Cerebellar cortex (tissue), 1 donor: ENCODE measurements at regions not wholly inside any gene's neighbourhood (a gene's known extent, or its start where the extent isn't known, plus 50 kb on each side); places are given as distances from the start of the nearest gene placed in this dataset.

Experiments used
- DNase-seq: peaks from one replicate; pipeline ENCODE4 v3.0.0-alpha.2; 2015; ENCODE audit warnings: low spot score

DNA sequence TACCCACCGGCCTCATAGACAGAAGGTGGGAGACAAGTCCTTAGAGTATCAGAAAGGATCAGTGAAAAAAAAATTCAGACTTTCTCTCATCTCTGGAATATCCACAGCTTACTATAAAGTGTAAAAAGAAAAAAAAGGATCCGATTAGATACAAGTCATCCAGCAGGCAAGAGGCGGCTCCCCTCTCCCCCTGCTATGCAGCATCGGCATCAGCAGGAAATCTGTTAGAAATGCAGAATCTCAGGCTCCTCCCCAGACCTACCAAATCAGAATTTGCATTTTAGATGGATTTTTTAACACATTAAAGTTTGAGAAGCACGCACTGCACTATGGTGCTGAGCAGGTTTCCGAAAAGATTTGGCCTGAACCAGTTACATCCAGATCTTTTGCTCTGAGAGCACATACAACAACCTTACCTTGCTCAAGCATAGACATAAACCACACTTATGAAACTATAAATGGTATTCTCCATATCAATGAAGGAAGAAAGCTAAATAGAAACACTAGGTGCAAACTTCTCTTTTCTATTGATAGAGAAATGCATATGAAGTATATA, 117.0 kb upstream of the POU3F2 start:
- DNase-seq = no peak

DNA sequence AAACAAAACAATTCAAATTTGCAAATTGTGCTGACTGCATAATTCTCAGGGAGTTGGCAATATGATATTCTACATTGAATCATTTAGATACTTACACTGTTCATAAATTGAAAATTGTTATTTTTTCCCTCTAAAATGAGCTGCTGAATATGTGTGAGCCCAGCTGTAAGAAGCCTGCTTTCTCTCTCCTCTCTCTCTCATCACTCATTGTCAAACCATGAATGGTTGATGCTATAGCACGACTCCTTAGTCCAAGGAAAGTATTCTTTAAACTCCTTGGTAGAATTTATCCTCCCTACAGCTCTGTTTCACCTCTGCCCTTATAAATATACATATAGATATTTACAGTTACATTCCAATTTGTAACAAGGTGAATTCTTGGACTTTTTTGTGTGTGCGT, 116.4 kb upstream of the POU3F2 start:
- DNase-seq = no peak

DNA sequence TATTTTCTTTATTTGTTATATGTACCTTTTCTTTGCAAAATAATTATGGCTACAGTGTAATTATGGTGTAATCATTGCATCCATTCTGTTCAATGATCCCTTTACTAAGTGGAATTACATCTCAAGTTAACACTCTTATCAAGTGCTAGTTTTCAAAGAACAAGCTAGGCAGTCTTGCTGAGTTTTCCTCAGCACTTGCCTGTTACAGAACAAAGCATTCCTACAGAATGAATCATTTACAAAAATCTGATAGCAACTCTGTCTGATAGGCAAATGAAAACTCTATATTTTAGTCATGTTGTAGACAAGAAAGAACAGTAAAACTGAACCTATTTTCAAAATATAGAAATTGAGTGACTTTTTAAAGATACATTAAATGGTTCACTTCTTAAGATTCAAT, 109.8 kb upstream of the POU3F2 start:
- DNase-seq = no peak

DNA sequence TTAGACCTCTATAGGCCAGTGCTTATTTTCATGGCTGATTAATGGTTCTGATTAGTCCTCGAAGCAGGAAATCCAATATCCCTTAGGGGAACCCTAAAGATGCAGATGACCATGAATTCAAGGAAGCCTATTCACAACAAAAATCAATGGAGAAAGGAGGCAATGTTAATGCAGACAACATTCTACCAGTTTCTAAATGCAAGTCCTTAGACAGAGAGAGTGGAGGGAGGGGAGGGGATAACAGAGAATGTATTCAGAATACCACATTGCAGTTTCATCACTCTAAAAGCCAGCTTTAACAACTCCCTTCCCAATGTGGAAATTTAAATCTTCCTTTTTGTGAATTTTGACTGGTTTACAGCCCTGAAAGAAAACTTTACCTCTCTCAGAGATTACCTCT, 87.1 kb upstream of the POU3F2 start:
- no peak for DNase-seq

DNA sequence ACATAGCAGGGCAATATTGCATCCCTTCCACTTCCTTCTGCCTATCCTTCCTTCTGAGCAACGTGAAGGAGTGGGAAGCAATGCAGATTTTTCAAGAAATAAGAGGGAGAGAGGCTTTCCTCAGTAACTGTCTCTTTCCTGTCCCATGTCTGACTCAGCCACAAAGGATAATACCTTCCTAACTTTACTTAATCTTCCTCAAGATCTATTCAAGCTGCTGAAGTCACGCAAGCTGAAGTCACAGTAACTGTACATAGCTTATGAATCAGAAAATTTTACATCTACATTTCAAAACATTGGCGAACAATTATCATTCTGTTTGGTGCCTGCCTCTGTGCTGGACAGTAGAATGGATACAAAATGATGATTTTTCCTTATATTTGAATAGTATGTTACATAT, 86.4 kb upstream of the POU3F2 start:
- DNase-seq = no peak

DNA sequence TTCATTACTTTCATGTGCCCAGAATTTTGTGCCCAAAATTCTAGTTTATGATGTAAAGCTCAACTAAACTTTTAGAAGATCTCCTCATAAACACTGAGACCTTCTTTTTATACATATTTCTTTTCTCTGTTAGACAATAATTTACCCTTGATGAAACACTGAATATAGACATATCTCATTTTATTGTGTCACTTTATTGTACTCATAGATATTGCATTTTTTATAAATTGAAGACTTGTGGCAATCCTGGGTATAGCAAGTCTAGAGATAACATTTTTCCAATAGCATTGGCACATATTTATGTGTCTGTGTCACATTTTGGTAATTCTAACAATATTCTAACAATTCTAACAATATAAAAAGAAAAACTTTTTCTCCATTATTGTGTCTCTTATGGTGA, 74.9 kb upstream of the POU3F2 start:
- DNase-seq = no peak

DNA sequence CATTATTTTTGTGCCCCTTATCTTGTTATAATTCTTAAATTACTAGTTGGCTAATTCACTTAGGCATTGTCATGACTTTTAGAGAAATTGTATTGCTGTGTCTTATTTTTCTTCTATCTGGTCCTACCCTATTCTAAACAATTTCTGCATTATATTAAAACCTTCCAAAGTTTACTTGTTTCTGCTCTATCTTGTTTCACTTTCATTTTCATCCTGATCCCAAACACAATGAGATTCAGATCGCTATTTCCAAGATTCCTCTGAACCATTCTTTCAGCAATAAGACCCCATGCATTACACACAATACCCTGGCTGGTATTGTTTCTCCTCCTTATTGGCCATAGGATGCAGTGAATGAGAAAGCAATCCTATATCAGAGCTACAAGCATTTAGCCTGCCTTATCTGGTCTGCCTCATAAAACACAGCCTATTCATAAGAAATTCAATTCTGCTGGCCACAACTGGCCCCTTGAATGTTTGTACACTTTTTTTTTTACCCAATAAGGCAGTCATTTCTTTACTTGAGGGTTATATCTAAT, 69.9 kb upstream of the POU3F2 start:
- DNase-seq = no peak

DNA sequence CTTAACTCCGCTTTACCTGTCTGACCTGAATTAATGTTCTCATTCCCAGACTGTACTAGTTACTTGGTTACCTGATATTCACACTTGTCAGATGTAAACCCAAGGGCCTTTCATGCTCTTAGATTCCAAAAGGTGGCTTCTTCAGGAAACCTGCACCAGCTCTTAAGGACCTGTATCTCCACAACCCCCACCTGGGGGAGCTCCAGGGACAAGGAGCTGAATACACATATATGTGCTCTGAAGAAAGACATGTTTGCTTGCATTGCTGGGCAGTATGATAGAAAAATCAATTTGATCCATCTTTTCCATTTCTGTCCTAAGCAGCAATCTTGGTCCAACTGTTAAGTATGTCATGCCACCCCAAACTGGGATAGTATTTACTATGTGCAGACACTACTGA, 64.8 kb upstream of the POU3F2 start:
- DNase-seq = peak; percentile 19

DNA sequence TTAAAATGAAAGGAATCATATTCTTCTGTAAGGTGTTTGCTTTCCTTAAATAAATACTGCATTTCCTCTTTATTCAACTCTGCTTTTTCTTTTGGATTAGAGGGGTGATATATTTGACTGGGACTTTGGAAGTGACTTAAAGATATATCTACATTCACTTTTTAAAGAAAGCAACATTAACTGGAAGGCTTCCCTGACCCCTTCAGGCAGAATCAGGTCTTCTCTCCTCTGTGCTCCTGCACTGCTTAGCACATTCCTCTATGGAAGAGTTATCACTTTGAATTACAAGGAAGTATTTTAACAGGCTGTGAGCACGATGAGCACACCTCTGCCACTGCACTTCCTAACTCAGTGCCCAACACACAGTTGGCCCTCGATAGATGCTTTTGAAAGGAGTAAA, 59.2 kb upstream of the POU3F2 start:
- no peak for DNase-seq

DNA sequence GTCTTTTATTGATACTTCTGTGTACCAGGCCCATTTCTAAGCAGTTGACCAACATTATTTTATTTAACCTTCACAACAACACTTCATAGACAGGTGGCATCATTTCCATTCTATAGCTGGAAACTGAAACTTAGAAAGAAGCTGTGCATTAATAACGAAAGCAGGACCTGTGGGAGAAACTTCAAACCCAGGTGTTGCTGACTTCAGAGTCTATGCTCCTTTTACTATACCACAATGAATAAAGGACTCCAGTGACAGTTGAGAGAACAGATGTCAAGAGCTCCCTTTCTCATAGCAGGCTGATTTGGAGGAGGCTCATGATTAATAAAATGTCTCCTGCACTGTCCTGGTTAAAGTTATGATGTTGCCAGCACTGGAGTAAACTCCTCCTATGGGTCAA, 56.6 kb upstream of the POU3F2 start:
- no peak for DNase-seq

DNA sequence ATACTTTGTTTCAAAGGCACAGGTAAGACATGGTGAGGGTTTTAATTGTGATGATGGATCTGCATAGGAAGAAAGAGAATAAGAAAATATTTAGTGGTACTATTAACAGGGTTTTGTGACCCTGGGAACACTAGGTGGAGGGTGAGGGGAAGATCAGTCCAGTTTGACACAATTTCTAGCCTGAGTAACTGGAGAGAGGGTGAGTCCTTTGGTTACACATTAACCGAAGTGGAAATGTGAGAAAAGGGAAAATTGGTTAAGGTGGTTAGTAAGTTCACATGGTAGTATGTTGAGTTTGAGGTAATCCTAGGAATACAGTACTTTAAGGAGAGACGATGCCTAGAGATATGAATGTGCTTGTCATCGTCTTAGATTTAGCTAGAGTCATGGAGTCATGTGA, 54.8 kb upstream of the POU3F2 start:
- DNase-seq = no peak

DNA sequence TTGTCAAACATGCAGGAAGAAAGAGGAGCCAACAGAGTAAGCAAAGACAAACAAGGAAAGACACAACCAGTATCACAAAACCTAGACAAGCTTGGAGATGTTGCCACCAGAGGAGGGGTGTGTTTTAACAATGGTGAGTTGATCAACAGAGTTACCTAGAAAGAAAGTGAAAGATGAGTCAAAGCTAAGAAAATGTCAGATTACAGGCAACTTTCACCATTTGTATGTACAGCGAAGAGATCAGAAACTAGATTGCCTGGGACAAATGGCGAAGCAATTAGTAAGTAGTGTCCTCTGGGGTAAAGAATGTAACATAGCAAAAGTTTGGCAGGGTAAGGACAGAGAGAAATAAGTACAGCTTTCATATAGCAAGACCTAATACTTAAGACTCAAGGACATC, 51.6 kb upstream of the POU3F2 start:
- DNase-seq = no peak

DNA sequence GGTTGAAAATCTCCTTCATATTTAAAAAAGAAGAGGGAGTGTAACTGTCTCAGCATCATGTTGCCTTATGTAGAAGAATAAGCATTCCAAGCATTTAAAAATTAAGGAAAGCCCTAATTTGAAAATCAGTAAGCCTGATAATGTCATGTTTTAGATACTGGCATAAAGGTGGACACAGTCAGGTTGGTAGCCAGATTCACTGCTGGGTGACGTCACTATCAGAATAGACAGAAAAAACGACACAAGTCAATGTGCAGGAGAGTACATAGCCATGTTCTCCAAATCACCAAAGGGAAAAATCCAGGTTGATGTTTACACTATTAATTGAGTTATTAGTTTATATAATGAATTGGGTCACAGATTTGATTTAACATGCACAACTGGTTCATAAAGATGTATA, 50.8 kb upstream of the POU3F2 start:
- DNase-seq = no peak
